ENCODE measurements at regions not wholly inside any gene's neighbourhood (a gene's known extent, or its start where the extent isn't known, plus 50 kb on each side); places are given as distances from the start of the nearest gene placed in this dataset.
"Not testable (repeated sequence)": the region's sequence is repeated elsewhere in the genome, so short reads cannot be mapped to it uniquely, and the experiment has no call there.

- DNase-seq (ENCODE audit: low spot score), result no peak
Observed at GRCh38 chrX:121169099-121170035, 122.0 kb downstream of the GLUD2 start.

GRCh38 chrX:121172703-121173102 lies 125.3 kb downstream of the GLUD2 start:
- DNase-seq (ENCODE audit: low spot score), result no peak

- no peak for DNase-seq (ENCODE audit: low spot score)
Observed at GRCh38 chrX:121179972-121180371, 132.6 kb downstream of the GLUD2 start.

- DNase-seq (ENCODE audit: low spot score), result no peak
Observed at GRCh38 chrX:121191779-121192178, 144.4 kb downstream of the GLUD2 start.

GRCh38 chrX:121195719-121196118 lies 148.3 kb downstream of the GLUD2 start:
- DNase-seq (ENCODE audit: low spot score), result no peak

GRCh38 chrX:121196872-121197444 lies 149.5 kb downstream of the GLUD2 start:
- DNase-seq (ENCODE audit: low spot score), result not testable (repeated sequence)

- DNase-seq (ENCODE audit: low spot score), result no peak
Observed at GRCh38 chrX:121208563-121208962, 161.2 kb downstream of the GLUD2 start.

GRCh38 chrX:121216641-121217374 lies 169.4 kb downstream of the GLUD2 start:
- DNase-seq (ENCODE audit: low spot score), result no peak

- no peak for DNase-seq (ENCODE audit: low spot score)
Observed at GRCh38 chrX:121221322-121221977, 174.0 kb downstream of the GLUD2 start.

GRCh38 chrX:121227888-121228287 lies 180.5 kb downstream of the GLUD2 start:
- DNase-seq (ENCODE audit: low spot score), result no peak

GRCh38 chrX:121231566-121232358 lies 184.4 kb downstream of the GLUD2 start:
- DNase-seq (ENCODE audit: low spot score), result no peak

GRCh38 chrX:121236040-121236439 lies 188.6 kb downstream of the GLUD2 start:
- DNase-seq (ENCODE audit: low spot score), result no peak

- no peak for DNase-seq (ENCODE audit: low spot score)
Observed at GRCh38 chrX:121238093-121238492, 190.7 kb downstream of the GLUD2 start.

GRCh38 chrX:121244511-121244910 lies 197.1 kb downstream of the GLUD2 start:
- DNase-seq (ENCODE audit: low spot score), result no peak

- peak; percentile 40 for DNase-seq (ENCODE audit: low spot score)
Observed at GRCh38 chrX:121245763-121246162, 198.4 kb downstream of the GLUD2 start.

GRCh38 chrX:121254336-121254735 lies 206.9 kb downstream of the GLUD2 start:
- DNase-seq (ENCODE audit: low spot score), result peak; percentile 0

GRCh38 chrX:121256647-121257046 lies 209.2 kb downstream of the GLUD2 start:
- DNase-seq (ENCODE audit: low spot score), result no peak

GRCh38 chrX:121258545-121258944 lies 211.1 kb downstream of the GLUD2 start:
- no peak for DNase-seq (ENCODE audit: low spot score)

- no peak for DNase-seq (ENCODE audit: low spot score)
Observed at GRCh38 chrX:121259170-121259569, 211.8 kb downstream of the GLUD2 start.

GRCh38 chrX:121260596-121261240 lies 213.3 kb downstream of the GLUD2 start:
- DNase-seq (ENCODE audit: low spot score), result no peak

GRCh38 chrX:121283921-121284320 lies 236.5 kb downstream of the GLUD2 start:
- no peak for DNase-seq (ENCODE audit: low spot score)
